HepG2 (cell line): ENCODE measurements at regions not wholly inside any gene's neighbourhood (a gene's known extent, or its start where the extent isn't known, plus 50 kb on each side); places are given as distances from the start of the nearest gene placed in this dataset.

Experiments used
- ATAC-seq: fragments of 200-7000 bp; cut with Tn5 transposase; 3 replicates; pipeline ENCODE4 v1.9.1; 2020; ENCODE audit warnings: mild to moderate bottlenecking, moderate library complexity
- BruUV-seq: library from RNA; stranded (reverse); fragments of 400-500 nt; replicated peaks from 2 replicates; lab custom pipeline; 2021; lab: Mats Ljungman, UMichigan
- CTCF ChIA-PET: fragments of 300-600 bp; formaldehyde crosslinking; extraction: SDS; loops from one replicate; lab custom pipeline; 2021; ENCODE audit warnings: low total read pairs, inconsistent platforms, low intra/inter-chr PET ratio; lab: Yijun Ruan, JAX
- POLR2A ChIA-PET: fragments of 350-600 bp; sonication (Branson Sonifier 250); formaldehyde crosslinking; loops from one replicate; lab custom pipeline; 2020; ENCODE audit warnings: antibody characterized with exemption, inconsistent platforms; lab: Yijun Ruan, JAX
- DNase-seq: peaks from one replicate; pipeline ENCODE4 v3.0.0-alpha.2; 2015; ENCODE audit warnings: low spot score
- FAIRE-seq: peaks from 3 replicates; lab custom pipeline; 2011; peaks lifted over from hg19 to GRCh38; lab: Jason Lieb, UNC
- H2AFZ ChIP-seq: one replicate; pipeline ENCODE4 v1.6.1; 2011; ENCODE audit warnings: low read length, inconsistent platforms
- H3K27ac ChIP-seq: fragments of 300-600 bp; 3 replicates; pipeline ENCODE4 v1.8.0; 2011; ENCODE audit warnings: mixed run types, mild to moderate bottlenecking, mixed read lengths, low read length, inconsistent platforms; ENCODE audit not compliant: insufficient read depth; ENCODE audit errors: extremely low read length
- H3K27me3 ChIP-seq, 2 experiments: fragments of 200-600 bp in 1 of 2; 2 replicates in 1 of 2; 3 replicates in 1 of 2; pipeline versions ENCODE4 v1.6.0 to v1.8.0; 2011; ENCODE audit warnings: low read length in 2 of 2, mild to moderate bottlenecking in 2 of 2, moderate library complexity in 2 of 2, inconsistent platforms in 1 of 2; ENCODE audit not compliant: insufficient read depth in 2 of 2, control insufficient read depth in 1 of 2
- H3K36me3 ChIP-seq, 2 experiments: fragments of 200-600 bp in 1 of 2; replicated peaks in 1 of 2; 2 replicates in 1 of 2; 3 replicates in 1 of 2; pipeline versions ENCODE4 v1.5.1 to v1.8.0; 2011; ENCODE audit warnings: low read length in 2 of 2, inconsistent platforms in 1 of 2; ENCODE audit not compliant: insufficient read depth in 2 of 2, control insufficient read depth in 1 of 2
- H3K4me1 ChIP-seq: 2 replicates; pipeline ENCODE4 v1.5.1; 2012; ENCODE audit warnings: low read length, inconsistent platforms; ENCODE audit not compliant: insufficient read depth
- H3K4me2 ChIP-seq: 2 replicates; pipeline ENCODE4 v1.6.0; 2011; ENCODE audit warnings: low read depth, low read length, inconsistent platforms
- H3K4me3 ChIP-seq, 3 experiments: fragments of 200-600 bp in 1 of 3; sonication (generic), shearing (Covaris generic) in 1 of 3; replicated peaks in 1 of 3; 2 replicates each; pipeline ENCODE4 v1.5.1; 2011 to 2016; ENCODE audit warnings: low read length in 3 of 3, inconsistent platforms in 2 of 3, low read depth in 2 of 3, mild to moderate bottlenecking in 2 of 3, control low read depth in 1 of 3, mixed read lengths in 1 of 3; ENCODE audit not compliant: insufficient read depth in 1 of 3
- H3K79me2 ChIP-seq: one replicate; pipeline ENCODE4 v1.6.1; 2011; ENCODE audit warnings: low read length, inconsistent platforms; ENCODE audit not compliant: insufficient read depth
- H3K9ac ChIP-seq: 2 replicates; pipeline ENCODE4 v1.6.0; 2011; ENCODE audit warnings: mild to moderate bottlenecking, low read depth, low read length, inconsistent platforms; ENCODE audit not compliant: insufficient read depth
- H3K9me3 ChIP-seq: 2 replicates; pipeline ENCODE4 v1.5.1; 2012; ENCODE audit warnings: mild to moderate bottlenecking, low read length
- H4K20me1 ChIP-seq: 2 replicates; pipeline ENCODE4 v1.6.0; 2011; ENCODE audit warnings: inconsistent platforms, mild to moderate bottlenecking, low read length, moderate library complexity; ENCODE audit not compliant: insufficient read depth
- ARHGAP35 ChIP-seq: sonication (generic); formaldehyde crosslinking; IDR thresholded peaks from 2 replicates; pipeline ENCODE4 v1.9.0; 2022; ENCODE audit warnings: mild to moderate bottlenecking, inconsistent platforms, moderate library complexity, missing genetic modification reagents, borderline replicate concordance
- ELF4 ChIP-seq: sonication (generic); formaldehyde crosslinking; IDR thresholded peaks from 2 replicates; pipeline ENCODE4 v1.5.0; 2020; ENCODE audit warnings: missing genetic modification reagents, mild to moderate bottlenecking, moderate library complexity, borderline replicate concordance
- HOXA9 ChIP-seq: sonication (generic); formaldehyde crosslinking; IDR thresholded peaks from 2 replicates; pipeline ENCODE4 v1.8.1; 2022; ENCODE audit warnings: missing genetic modification reagents, mild to moderate bottlenecking, moderate library complexity, borderline replicate concordance
- PCBP2 ChIP-seq: fragments of 200-400 bp; formaldehyde crosslinking; optimal IDR thresholded peaks from 2 replicates; pipeline ENCODE3; 2018; ENCODE audit warnings: low read length, low read depth; ENCODE audit not compliant: poor library complexity, severe bottlenecking
- PTBP1 ChIP-seq: fragments of 200-400 bp; formaldehyde crosslinking; IDR thresholded peaks from 2 replicates; pipeline ENCODE4 v1.6.1; 2018; ENCODE audit warnings: low read length, low read depth; ENCODE audit not compliant: poor library complexity, severe bottlenecking
- ZNF547 ChIP-seq: sonication (generic); formaldehyde crosslinking; IDR thresholded peaks from 2 replicates; pipeline ENCODE4 v1.5.1; 2020; ENCODE audit warnings: mild to moderate bottlenecking, missing genetic modification reagents
- ZNF614 ChIP-seq: IDR thresholded peaks from 2 replicates; pipeline ENCODE4 v1.6.1; 2018; ENCODE audit warnings: missing biosample characterization, missing genetic modification reagents, inconsistent platforms, borderline replicate concordance
- ZNF616 ChIP-seq: sonication (generic); formaldehyde crosslinking; IDR thresholded peaks from 2 replicates; pipeline ENCODE4 v1.5.0; 2020; ENCODE audit warnings: low read depth, mild to moderate bottlenecking, missing genetic modification reagents
- ZNF768 ChIP-seq: sonication (generic); formaldehyde crosslinking; IDR thresholded peaks from 2 replicates; pipeline ENCODE4 v1.4.0; 2020; ENCODE audit warnings: missing genetic modification reagents
- WGBS: methylation state at CpG from one replicate; pipeline ENCODE4 v1.1.6; 2017; ENCODE audit warnings: low lambda C conversion rate; 5-methylcytosine and 5-hydroxymethylcytosine counted together
- in situ Hi-C: cut with HindIII; loops from 2 replicates; pipeline ENCODE4 v1.10.0; 2017; ENCODE audit warnings: low pct_unique_long_range_greater_than_20kb; ENCODE audit not compliant: extremely low pct_ligation_motif_present
- intact Hi-C: fragments of 100-400 bp; cut with micrococcal nuclease; formaldehyde crosslinking; loops from one replicate; pipeline ENCODE4 v1.10.0; 2022; ENCODE audit not compliant: unreplicated experiment
- TF ChIP-seq, protein P1 (sequence below): sonication (generic); formaldehyde crosslinking; conservative IDR thresholded peaks from 2 replicates; pipeline ENCODE4 v1.8.0; 2022; ENCODE audit warnings: mild to moderate bottlenecking, moderate library complexity, missing genetic modification reagents
- TF ChIP-seq, protein P2 (sequence below): sonication (generic); formaldehyde crosslinking; IDR thresholded peaks from 2 replicates; pipeline ENCODE4 v1.4.0; 2020; ENCODE audit warnings: mild to moderate bottlenecking, missing genetic modification reagents

DNA sequence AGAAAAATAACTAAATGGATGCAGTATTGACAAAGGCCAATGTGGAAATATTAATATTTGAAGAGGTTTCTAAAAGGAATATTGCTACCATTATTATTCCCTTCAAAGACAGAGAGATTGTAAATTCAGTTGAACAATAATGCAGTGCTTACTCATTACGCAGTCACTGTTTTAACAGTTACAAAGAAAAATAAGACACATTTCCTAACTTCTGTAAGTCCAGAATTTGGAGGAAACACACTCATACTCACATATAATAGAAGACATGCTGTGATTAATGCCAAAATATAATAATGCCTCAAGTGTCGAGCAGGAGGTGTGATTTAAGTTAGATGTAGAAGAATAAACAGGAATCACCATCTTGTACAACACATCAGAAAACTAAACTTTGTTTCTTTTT, 389.2 kb downstream of the FBXO15 start:
- H3K4me3 ChIP-seq = no peak overlapping the region
- POLR2A ChIA-PET = no interaction called here
- peaks cover 0 to 3% of the 10 kb centered on the region in 2 experiments; a peak in 2 of 5 replicates for H3K27me3 ChIP-seq
- H3K79me2 ChIP-seq = no peaks in the 10 kb centered on the region
- intact Hi-C loops (no loop called here), in situ Hi-C loops (no loop called here)
- ATAC-seq = no peak
- CTCF ChIA-PET = no interaction called here
- no peaks in the 10 kb centered on the region for H3K36me3 ChIP-seq
- BruUV-seq = no TSS peak
- no peaks in the 10 kb centered on the region for H3K9me3 ChIP-seq
- H3K27ac ChIP-seq = no peak overlapping the region
- no peaks in the 10 kb centered on the region for H3K4me1 ChIP-seq
- no peak overlapping the region for H2AFZ ChIP-seq
- 26% methylated on average over 2 of the region's 2 CpGs for WGBS
- FAIRE-seq = no peak
- no peaks in the 10 kb centered on the region for H4K20me1 ChIP-seq
- TF ChIP-seq PCBP2 (no peak), ZNF547 (CRISPR knock-in tag) (no peak)
- TF ChIP-seq, protein P1, sequence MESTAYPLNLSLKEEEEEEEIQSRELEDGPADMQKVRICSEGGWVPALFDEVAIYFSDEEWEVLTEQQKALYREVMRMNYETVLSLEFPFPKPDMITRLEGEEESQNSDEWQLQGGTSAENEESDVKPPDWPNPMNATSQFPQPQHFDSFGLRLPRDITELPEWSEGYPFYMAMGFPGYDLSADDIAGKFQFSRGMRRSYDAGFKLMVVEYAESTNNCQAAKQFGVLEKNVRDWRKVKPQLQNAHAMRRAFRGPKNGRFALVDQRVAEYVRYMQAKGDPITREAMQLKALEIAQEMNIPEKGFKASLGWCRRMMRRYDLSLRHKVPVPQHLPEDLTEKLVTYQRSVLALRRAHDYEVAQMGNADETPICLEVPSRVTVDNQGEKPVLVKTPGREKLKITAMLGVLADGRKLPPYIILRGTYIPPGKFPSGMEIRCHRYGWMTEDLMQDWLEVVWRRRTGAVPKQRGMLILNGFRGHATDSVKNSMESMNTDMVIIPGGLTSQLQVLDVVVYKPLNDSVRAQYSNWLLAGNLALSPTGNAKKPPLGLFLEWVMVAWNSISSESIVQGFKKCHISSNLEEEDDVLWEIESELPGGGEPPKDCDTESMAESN = no peak
- DNase-seq = no peak
- no peak overlapping the region for H3K4me2 ChIP-seq
- no peak overlapping the region for H3K9ac ChIP-seq

DNA sequence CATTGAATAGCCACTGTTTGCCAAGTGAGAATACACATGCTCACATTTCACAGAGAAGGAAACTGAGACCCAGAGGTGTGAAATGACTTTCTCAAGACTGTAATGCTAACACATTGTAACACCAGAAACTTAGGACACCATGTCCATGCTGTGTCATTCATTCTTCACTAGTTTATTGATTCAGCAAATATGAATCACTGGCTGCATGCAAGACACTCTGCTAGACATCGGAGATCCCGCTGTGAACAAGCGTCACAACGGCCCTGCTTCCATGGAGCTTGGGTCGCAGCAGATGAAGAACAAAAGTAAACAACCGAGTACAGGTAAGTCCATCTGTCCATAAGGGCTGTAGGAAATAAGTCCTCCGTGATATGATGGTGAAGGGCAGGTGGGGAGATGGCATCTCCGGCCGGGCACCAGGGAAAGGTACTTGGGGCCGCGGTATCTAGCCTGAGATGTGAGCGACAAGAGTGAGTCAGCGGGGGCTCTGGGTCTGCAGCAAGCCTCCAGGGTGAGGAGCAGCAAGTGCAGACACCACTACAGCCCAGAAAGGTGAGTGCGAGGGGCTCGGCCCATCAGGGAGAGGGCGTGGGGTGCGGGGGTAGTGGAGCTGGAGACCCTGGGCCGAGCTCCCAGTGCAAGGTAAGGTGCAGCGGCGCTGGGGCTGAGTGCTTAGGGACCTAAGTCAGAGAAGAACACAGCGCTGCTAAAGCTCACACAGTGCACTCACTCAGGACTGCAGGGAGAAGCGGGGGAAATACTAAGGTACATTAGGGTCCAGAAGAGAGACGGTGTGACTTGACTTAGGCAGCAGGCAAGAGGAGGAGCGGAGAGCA, 391.2 kb downstream of the FBXO15 start:
- 26% methylated on average over 22 of the region's 24 CpGs for WGBS
- no peak overlapping the region for H3K27ac ChIP-seq
- ChIA-PET POLR2A (no interaction called here), CTCF (no interaction called here)
- DNase-seq (no peak), ATAC-seq (no peak; the same call in 2 of the 3 replicates), FAIRE-seq (no peak)
- H3K27me3 ChIP-seq = peaks cover 0 to 3% of the 10 kb centered on the region in 2 experiments; a peak in 3 of 5 replicates
- no peaks in the 10 kb centered on the region for H3K79me2 ChIP-seq
- H3K4me3 ChIP-seq = no peak overlapping the region
- no peaks in the 10 kb centered on the region for H4K20me1 ChIP-seq
- intact Hi-C loops (no loop called here), in situ Hi-C loops (no loop called here)
- no peaks in the 10 kb centered on the region for H3K4me1 ChIP-seq
- no peaks in the 10 kb centered on the region for H3K36me3 ChIP-seq
- H3K4me2 ChIP-seq = no peak overlapping the region
- no peak overlapping the region for H3K9ac ChIP-seq
- no TSS peak for BruUV-seq
- H2AFZ ChIP-seq = no peak overlapping the region
- no peaks in the 10 kb centered on the region for H3K9me3 ChIP-seq
- no peak for TF ChIP-seq ARHGAP35 (CRISPR knock-in tag)
- TF ChIP-seq ZNF768 (CRISPR knock-in tag) = no peak
- no peak for TF ChIP-seq HOXA9 (CRISPR knock-in tag)
- no peak for TF ChIP-seq PTBP1
- TF ChIP-seq ZNF614 (CRISPR knock-in tag) = no peak
- TF ChIP-seq, protein P2, sequence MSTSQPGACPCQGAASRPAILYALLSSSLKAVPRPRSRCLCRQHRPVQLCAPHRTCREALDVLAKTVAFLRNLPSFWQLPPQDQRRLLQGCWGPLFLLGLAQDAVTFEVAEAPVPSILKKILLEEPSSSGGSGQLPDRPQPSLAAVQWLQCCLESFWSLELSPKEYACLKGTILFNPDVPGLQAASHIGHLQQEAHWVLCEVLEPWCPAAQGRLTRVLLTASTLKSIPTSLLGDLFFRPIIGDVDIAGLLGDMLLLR (CRISPR knock-in tag) = no peak
- no peak for TF ChIP-seq ZNF616 (CRISPR knock-in tag)
- TF ChIP-seq ELF4 = no peak
